Mucosa of descending colon (tissue), 3 donors: ENCODE measurements at regions not wholly inside any gene's neighbourhood (a gene's known extent, or its start where the extent isn't known, plus 50 kb on each side); places are given as distances from the start of the nearest gene placed in this dataset.
A peak's percentile ranks its signal among the peaks of the same experiment; 100 is the strongest.

Experiments
- ATAC-seq: fragments of 200-7000 bp; cut with Tn5 transposase; one replicate; pipeline ENCODE4 v1.9.1; 2020; ENCODE audit warnings: mild to moderate bottlenecking, moderate library complexity
- DNase-seq, 3 donors: peaks; one replicate each; pipeline ENCODE4 v3.0.0-alpha.2; 2020
- H3K36me3 ChIP-seq: fragments of 200-600 bp; one replicate; pipeline ENCODE4 v1.8.0; 2021; ENCODE audit warnings: low read depth, mild to moderate bottlenecking
- H3K4me1 ChIP-seq: fragments of 200-600 bp; one replicate; pipeline ENCODE4 v1.8.0; 2021; ENCODE audit warnings: low read depth, mild to moderate bottlenecking
- H3K4me3 ChIP-seq: fragments of 200-600 bp; one replicate; pipeline ENCODE4 v1.8.0; 2021; ENCODE audit warnings: mild to moderate bottlenecking
- H3K9me3 ChIP-seq: fragments of 200-600 bp; one replicate; pipeline ENCODE4 v1.8.0; 2021; ENCODE audit warnings: mild to moderate bottlenecking
- CTCF ChIP-seq: fragments of 200-600 bp; IDR thresholded peaks from one replicate; pipeline ENCODE4 v1.8.0; 2022; ENCODE audit warnings: antibody characterized with exemption, mild to moderate bottlenecking
- intact Hi-C, 2 donors: fragments of 100-400 bp; cut with DNase I in 1 of 2; cut with micrococcal nuclease in 1 of 2; formaldehyde crosslinking; loops; one replicate each; pipeline versions ENCODE4 v1.11.0 to v1.11.1; 2022; cut with DNase I, micrococcal nuclease
- donor health status: DM: no; HTN: no; CAD: no; lungs with moderate emphysema.
- donor health status: DM: no; HTN: no; CAD: no.
- donor health status: DM: no; HTN: yes; CAD: no.

- no peak for ATAC-seq
- no peaks in the 10 kb centered on the region for H3K4me1 ChIP-seq
- TF ChIP-seq CTCF, result no peak
- no peaks in the 10 kb centered on the region for H3K9me3 ChIP-seq
- no peak for DNase-seq
- H3K4me3 ChIP-seq, result no peak overlapping the region
- no peaks in the 10 kb centered on the region for H3K36me3 ChIP-seq
- intact Hi-C loops, result loop anchor here (2.0 to 10.0 kb wide), 2 partner anchors 52 to 56 kb away; no protein-coding TSS in a partner anchor
Observed at GRCh38 chr9:126556560-126557250, 57.0 kb upstream of the LMX1B start.

GRCh38 chr9:126558051-126558665, 55.6 kb upstream of the LMX1B start:
- H3K4me3 ChIP-seq, result no peak overlapping the region
- H3K36me3 ChIP-seq, result no peaks in the 10 kb centered on the region
- H3K9me3 ChIP-seq, result no peaks in the 10 kb centered on the region
- ATAC-seq (peak; percentile 97), DNase-seq (peak in 2 of 3 donors; percentile 72 to 74)
- no peaks in the 10 kb centered on the region for H3K4me1 ChIP-seq
- peak; percentile 97 for TF ChIP-seq CTCF
- intact Hi-C loops, result loop anchor here in 1 of 2 donors (10.0 kb wide), 1 partner anchor 53 kb away; no protein-coding TSS in a partner anchor

GRCh38 chr9:126559296-126559695, 54.4 kb upstream of the LMX1B start:
- Histone ChIP-seq H3K36me3 (no peaks in the 10 kb centered on the region), H3K4me1 (no peaks in the 10 kb centered on the region), H3K4me3 (no peak overlapping the region), H3K9me3 (no peaks in the 10 kb centered on the region)
- ATAC-seq, result no peak
- intact Hi-C loops, result loop anchor here in 1 of 2 donors (10.0 kb wide), 1 partner anchor 54 kb away; no protein-coding TSS in a partner anchor
- no peak for DNase-seq
- no peak for TF ChIP-seq CTCF

GRCh38 chr9:126561582-126561981, 52.1 kb upstream of the LMX1B start:
- Histone ChIP-seq H3K4me1 (no peaks in the 10 kb centered on the region), H3K9me3 (no peaks in the 10 kb centered on the region), H3K36me3 (no peaks in the 10 kb centered on the region), H3K4me3 (no peak overlapping the region)
- intact Hi-C loops, result no loop called here
- TF ChIP-seq CTCF, result no peak
- ATAC-seq (no peak), DNase-seq (no peak)

- DNase-seq (no peak), ATAC-seq (no peak)
- no peak for TF ChIP-seq CTCF
- H3K36me3 ChIP-seq, result no peaks in the 10 kb centered on the region
- no peak overlapping the region for H3K4me3 ChIP-seq
- H3K9me3 ChIP-seq, result no peaks in the 10 kb centered on the region
- intact Hi-C loops, result no loop called here
- no peaks in the 10 kb centered on the region for H3K4me1 ChIP-seq
Observed at GRCh38 chr9:126563556-126563955, 50.2 kb upstream of the LMX1B start.
